ENCODE measurements at regions not wholly inside any gene's neighbourhood (a gene's known extent, or its start where the extent isn't known, plus 50 kb on each side); places are given as distances from the start of the nearest gene placed in this dataset.
A peak's percentile ranks its signal among the peaks of the same experiment; 100 is the strongest.

GRCh38 chr2:64910972-64911433, 78.2 kb upstream of the SLC1A4 start:
- no peaks in the 10 kb centered on the region for H3K9me3 ChIP-seq
- TF ChIP-seq, protein P1, sequence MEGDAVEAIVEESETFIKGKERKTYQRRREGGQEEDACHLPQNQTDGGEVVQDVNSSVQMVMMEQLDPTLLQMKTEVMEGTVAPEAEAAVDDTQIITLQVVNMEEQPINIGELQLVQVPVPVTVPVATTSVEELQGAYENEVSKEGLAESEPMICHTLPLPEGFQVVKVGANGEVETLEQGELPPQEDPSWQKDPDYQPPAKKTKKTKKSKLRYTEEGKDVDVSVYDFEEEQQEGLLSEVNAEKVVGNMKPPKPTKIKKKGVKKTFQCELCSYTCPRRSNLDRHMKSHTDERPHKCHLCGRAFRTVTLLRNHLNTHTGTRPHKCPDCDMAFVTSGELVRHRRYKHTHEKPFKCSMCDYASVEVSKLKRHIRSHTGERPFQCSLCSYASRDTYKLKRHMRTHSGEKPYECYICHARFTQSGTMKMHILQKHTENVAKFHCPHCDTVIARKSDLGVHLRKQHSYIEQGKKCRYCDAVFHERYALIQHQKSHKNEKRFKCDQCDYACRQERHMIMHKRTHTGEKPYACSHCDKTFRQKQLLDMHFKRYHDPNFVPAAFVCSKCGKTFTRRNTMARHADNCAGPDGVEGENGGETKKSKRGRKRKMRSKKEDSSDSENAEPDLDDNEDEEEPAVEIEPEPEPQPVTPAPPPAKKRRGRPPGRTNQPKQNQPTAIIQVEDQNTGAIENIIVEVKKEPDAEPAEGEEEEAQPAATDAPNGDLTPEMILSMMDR (IDR thresholded peaks at IDR 0.05): no peak
- TF ChIP-seq POLR2A (IDR thresholded peaks at IDR 0.05): no peak
- H3K4me1 ChIP-seq: no peaks in the 10 kb centered on the region
- H3K36me3 ChIP-seq: no peaks in the 10 kb centered on the region
- no peak overlapping the region for H3K4me3 ChIP-seq
- no peak for DNase-seq
- H3K27ac ChIP-seq: no peak overlapping the region
- H3K27me3 ChIP-seq: no peaks in the 10 kb centered on the region

DNA sequence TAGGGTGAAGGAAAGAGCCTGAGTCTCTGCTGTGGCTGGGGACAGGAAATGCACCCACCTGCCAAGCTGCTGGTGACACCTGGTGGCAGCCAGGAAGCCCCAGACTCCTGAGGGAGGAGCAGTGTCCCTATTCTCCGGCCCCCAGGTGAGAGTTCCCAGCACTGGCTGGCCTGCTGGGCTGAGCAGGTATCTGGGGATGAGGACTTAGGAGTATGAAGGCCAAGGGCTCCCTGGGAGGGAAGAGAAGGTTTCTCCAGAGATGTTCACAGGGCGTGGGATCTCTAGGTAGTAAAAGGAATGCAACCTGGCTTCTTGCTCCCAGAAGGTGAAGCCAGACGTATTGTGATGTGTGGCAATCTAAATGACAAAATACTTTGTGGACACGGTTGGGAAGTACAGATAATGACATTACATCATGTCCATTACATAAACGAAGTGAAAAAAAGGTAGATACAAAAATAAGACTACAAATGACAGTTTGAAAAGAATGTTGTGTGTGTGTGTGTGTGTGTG, 75.8 kb upstream of the SLC1A4 start:
- Histone ChIP-seq H3K27ac (no peak overlapping the region), H3K36me3 (no peaks in the 10 kb centered on the region), H3K4me1 (no peaks in the 10 kb centered on the region), H3K9me3 (no peaks in the 10 kb centered on the region), H3K27me3 (no peaks in the 10 kb centered on the region), H3K4me3 (no peak overlapping the region)
- TF ChIP-seq, protein P1 (IDR thresholded peaks at IDR 0.05): peak in 4 of 6 experiments; percentile 11 to 34 (median 23)
- no peak for TF ChIP-seq POLR2A (IDR thresholded peaks at IDR 0.05)
- DNase-seq: peak in 2 of 3 donors; percentile 45 to 60

- TF ChIP-seq POLR2A (IDR thresholded peaks at IDR 0.05): no peak
- TF ChIP-seq, protein P1 (IDR thresholded peaks at IDR 0.05): no peak
- Histone ChIP-seq H3K4me1 (no peaks in the 10 kb centered on the region), H3K4me3 (no peak overlapping the region), H3K27ac (no peak overlapping the region), H3K9me3 (no peaks in the 10 kb centered on the region), H3K36me3 (no peaks in the 10 kb centered on the region), H3K27me3 (no peaks in the 10 kb centered on the region)
- DNase-seq: no peak
Measured at GRCh38 chr2:64914247-64914646, 75.0 kb upstream of the SLC1A4 start.

DNA sequence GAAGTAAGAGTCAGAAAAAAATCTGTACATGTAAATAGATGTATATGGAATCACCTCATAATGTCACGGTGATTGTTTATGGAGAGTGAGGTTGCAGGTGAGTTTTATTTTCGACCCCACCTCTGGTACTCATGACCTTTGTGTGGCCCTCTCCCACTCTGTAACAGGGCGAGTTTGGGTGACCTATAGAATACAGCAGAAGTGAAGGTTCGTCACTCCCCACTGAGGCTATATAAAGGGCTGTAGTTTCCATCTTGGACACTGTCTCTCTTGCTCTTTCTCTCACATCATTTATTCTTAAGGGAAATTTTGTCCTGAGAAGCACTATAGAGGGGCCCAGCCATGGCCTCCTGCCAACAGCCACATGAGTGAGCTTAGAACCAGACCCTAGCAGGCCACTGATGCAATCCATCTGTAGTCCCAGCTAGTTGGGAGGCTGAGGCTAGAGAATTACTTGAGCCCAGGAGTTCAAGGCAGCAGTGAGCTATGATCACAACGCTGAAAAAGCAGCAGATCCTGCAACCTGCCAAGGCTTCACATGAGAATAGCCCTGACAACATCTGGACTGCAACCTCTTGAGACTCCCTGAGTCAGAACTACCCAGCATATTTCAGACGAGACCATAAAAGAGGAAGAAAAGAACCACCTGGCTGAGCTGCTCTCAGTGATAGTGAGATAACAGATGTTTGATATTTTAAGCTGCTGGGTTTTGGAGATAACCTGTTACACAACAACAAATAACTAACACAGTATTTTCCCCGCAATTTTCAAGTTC, 74.3 kb upstream of the SLC1A4 start:
- Histone ChIP-seq H3K27me3 (no peaks in the 10 kb centered on the region), H3K4me1 (no peaks in the 10 kb centered on the region), H3K9me3 (no peaks in the 10 kb centered on the region), H3K36me3 (no peaks in the 10 kb centered on the region), H3K4me3 (no peak overlapping the region), H3K27ac (peak overlapping the region in 1 of 4 donors; percentile 59)
- peak in 1 of 3 donors; percentile 51 for DNase-seq
- no peak for TF ChIP-seq POLR2A (IDR thresholded peaks at IDR 0.05)
- TF ChIP-seq, protein P1 (IDR thresholded peaks at IDR 0.05): no peak

DNA sequence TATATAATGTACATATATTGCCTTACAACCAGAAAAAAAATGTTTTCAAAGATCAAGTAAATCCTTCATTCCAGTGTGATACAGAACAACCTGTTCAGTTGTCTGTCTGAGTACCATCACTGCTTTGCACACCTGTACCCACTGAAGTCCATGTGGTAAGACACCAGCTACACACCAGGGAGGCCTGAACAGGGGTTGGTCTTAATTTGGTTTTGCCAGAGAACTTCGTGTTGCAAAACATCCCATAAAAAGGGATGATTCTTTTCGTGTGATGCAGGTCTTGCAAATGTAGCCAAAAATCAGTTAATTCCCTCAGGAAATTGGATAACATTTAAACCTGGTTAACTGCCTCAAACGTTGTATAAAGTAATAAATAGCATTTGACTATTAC, 73.7 kb upstream of the SLC1A4 start:
- Histone ChIP-seq H3K4me3 (no peak overlapping the region), H3K9me3 (no peaks in the 10 kb centered on the region), H3K4me1 (no peaks in the 10 kb centered on the region), H3K36me3 (no peaks in the 10 kb centered on the region), H3K27ac (peak overlapping the region in 1 of 4 donors; percentile 59), H3K27me3 (no peaks in the 10 kb centered on the region)
- DNase-seq: no peak
- TF ChIP-seq, protein P1 (IDR thresholded peaks at IDR 0.05): no peak
- TF ChIP-seq POLR2A (IDR thresholded peaks at IDR 0.05): no peak
